EL (cell line): ENCODE measurements at regions not wholly inside any gene's neighbourhood (a gene's known extent, or its start where the extent isn't known, plus 50 kb on each side); places are given as distances from the start of the nearest gene placed in this dataset.
A peak's percentile ranks its signal among the peaks of the same experiment; 100 is the strongest.
"Not testable (repeated sequence)": the region's sequence is repeated elsewhere in the genome, so short reads cannot be mapped to it uniquely, and the experiment has no call there.

Source experiments
- DNase-seq: peaks from one replicate; pipeline ENCODE4 v3.0.0-alpha.2; 2016

GRCh38 chr20:40894237-40894630 is 134.4 kb upstream of the TOP1 start:
- no peak for DNase-seq

DNA sequence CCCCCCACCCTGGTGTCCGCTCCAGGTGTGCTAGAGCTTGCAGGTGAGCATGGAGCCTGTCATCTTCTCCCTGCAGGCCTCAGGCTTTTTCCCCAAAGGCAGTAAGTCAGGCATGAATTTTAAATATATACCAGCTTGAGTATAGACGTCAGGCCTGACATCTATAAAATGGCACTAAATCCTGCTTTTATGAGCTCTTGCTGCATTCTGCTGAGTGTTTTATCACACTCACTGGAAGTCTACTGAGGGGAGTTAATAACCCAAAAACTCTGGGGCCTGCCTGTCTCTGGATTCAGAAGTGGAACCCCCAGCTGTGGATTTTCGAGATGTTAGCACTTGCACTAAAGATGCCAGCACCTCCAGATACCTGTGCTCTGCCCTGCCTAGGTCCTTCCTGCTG is 133.4 kb upstream of the TOP1 start:
- no peak for DNase-seq

- DNase-seq, result peak; percentile 21
These were observed 131.6 kb upstream of the TOP1 start for GRCh38 chr20:40896814-40897700.

DNA sequence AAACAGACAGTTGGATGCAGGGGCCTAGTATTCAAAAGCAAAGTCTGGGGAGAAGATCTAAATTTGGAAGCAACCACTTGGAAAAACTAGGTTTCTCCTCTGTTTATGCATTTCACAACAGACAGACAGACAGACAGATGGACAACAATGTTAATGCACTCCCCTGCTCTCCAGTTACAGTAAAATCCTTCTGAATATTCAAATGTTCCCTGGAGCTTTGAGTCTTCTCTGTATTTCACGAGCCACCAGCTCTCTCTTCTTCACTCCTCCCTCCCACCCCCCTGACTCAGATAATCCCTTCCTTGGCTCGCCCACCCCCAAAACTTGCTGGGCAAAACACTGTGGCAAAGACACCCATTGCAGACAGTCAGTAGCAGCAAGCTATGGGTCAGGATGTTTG is 129.3 kb upstream of the TOP1 start:
- DNase-seq, result no peak

- no peak for DNase-seq
These were observed 127.9 kb upstream of the TOP1 start for GRCh38 chr20:40900666-40901215.

- no peak for DNase-seq
These were observed 126.0 kb upstream of the TOP1 start for GRCh38 chr20:40902661-40903060.

DNA sequence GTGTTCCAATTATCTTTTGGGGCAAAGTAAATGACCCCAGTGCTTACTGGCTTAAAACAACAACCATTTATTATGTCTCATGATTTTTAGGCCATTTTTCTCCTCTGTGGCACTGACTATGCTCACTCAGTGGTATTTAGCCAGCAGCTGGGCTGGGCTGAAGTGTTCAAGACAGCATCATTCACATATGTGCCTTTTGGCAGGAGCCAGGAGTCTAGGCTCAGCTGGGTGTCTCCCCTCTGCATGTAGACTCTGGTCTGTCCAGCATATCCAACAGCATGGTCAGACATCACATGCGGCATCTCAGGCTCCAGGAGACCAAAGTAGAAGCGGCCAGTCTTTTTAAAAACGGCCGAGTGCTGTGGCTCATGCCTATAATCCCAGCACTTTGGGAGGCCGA is 120.3 kb upstream of the TOP1 start:
- DNase-seq, result no peak

DNA sequence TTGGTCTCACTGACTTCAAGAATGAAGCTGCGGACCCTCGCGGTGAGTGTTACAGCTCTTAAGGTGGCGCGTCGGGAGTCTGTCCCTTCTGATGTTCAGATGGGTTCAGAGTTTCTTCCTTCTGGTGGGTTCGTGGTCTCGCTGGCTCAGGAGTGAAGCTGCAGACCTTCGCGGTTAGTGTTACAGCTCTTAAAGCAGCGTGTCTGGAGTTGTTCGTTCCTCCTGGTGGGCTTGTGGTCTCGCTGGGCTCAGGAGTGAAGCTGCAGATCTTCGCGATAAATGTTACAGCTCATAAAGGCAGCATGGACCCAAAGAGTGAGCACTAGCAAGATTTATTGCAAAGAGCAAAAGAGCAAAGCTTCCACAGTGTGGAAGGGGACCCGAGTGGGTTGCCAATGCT is 119.1 kb upstream of the TOP1 start:
- not testable (repeated sequence) for DNase-seq

- not testable (repeated sequence) for DNase-seq
These were observed 118.2 kb upstream of the TOP1 start for GRCh38 chr20:40910436-40910835.

GRCh38 chr20:40911152-40911551 is 117.5 kb upstream of the TOP1 start:
- not testable (repeated sequence) for DNase-seq

GRCh38 chr20:40913224-40914185 is 115.1 kb upstream of the TOP1 start:
- DNase-seq, result no peak

- DNase-seq, result no peak
These were observed 112.9 kb upstream of the TOP1 start for GRCh38 chr20:40915756-40916155.

GRCh38 chr20:40916276-40916675 is 112.3 kb upstream of the TOP1 start:
- DNase-seq, result no peak

DNA sequence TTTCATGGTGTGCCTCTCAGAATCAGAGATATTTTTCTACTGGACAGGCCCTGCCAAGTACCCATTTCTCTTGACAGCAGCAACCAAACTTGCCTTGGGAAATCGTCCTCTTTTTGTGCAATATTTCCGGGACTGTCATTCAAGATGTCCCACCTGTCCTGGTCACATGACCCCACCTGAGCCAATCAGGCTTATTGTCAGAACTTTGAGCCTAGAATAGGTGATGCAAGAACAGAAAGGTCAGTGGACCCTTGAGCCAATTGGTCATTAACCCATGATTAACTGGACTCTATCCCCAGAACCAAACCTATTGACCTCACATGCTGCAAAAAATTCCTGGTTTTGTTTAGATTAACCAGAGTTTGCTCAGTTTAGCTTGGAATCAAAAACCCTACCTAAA is 108.3 kb upstream of the TOP1 start:
- DNase-seq, result no peak

DNA sequence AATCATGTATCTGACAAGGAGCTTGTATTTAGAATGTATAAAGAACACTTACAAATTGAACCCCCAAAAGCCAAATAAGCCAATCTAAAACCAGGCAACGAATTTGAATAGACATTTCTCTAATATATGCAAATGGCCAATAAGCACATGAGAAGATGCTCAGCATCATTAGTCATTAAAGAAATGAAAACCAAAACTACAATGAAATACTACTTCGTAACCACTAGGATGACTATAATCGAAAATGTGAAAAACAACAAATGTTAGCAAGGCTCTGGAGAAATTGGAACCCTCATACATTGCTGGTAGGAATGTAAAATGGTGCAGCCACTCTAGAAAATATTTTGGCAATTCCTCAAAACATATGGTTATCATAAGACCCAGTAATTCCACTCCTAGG is 105.8 kb upstream of the TOP1 start:
- no peak for DNase-seq

GRCh38 chr20:40925829-40926510 is 102.7 kb upstream of the TOP1 start:
- no peak for DNase-seq

DNA sequence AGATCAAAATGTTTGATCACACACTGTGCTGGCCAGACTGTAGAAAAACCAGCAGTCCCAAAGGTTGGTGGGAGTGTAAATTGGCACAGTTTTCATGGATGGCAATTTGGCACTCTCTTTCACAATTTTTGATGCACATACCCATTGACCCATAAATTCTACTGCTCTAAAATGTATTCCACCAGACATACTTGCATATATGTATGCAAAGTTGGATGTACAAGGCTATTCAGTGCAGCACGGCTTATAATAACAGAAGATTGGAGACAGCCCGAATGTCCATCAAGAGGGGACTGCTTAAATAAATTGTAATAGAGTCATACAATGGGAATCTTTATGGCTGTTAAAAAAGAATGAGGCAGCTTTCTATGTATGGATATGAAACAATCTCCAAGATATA is 101.7 kb upstream of the TOP1 start:
- no peak for DNase-seq

GRCh38 chr20:40930561-40930960 is 98.1 kb upstream of the TOP1 start:
- DNase-seq, result peak; percentile 23

- no peak for DNase-seq
These were observed 97.1 kb upstream of the TOP1 start for GRCh38 chr20:40931410-40932044.

- no peak for DNase-seq
These were observed 96.2 kb upstream of the TOP1 start for GRCh38 chr20:40932436-40932835.

- no peak for DNase-seq
These were observed 94.9 kb upstream of the TOP1 start for GRCh38 chr20:40933758-40934157.

DNA sequence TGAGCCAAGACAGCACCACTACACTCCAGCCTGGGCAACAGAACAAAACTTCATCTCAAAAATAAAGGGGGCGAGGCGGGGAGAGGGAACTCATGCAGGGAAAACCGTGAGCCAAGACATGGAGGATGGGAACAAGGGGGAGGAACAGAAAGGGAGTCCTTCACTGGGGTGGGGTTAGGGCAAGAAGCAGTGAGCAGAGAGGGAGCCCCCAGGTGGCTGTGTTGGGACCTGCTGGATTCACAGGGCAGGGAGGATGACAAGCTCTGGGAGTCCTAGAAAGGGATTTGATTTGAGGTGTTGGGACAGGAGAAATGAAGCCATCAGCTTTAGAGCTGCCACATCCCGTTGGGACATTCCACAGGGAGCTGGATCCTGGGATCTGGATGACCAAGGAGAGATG is 90.6 kb upstream of the TOP1 start:
- no peak for DNase-seq
